ENCODE measurements at regions not wholly inside any gene's neighbourhood (a gene's known extent, or its start where the extent isn't known, plus 50 kb on each side); places are given as distances from the start of the nearest gene placed in this dataset.
A peak's percentile ranks its signal among the peaks of the same experiment; 100 is the strongest.
"Not testable (repeated sequence)": the region's sequence is repeated elsewhere in the genome, so short reads cannot be mapped to it uniquely, and the experiment has no call there.

DNA sequence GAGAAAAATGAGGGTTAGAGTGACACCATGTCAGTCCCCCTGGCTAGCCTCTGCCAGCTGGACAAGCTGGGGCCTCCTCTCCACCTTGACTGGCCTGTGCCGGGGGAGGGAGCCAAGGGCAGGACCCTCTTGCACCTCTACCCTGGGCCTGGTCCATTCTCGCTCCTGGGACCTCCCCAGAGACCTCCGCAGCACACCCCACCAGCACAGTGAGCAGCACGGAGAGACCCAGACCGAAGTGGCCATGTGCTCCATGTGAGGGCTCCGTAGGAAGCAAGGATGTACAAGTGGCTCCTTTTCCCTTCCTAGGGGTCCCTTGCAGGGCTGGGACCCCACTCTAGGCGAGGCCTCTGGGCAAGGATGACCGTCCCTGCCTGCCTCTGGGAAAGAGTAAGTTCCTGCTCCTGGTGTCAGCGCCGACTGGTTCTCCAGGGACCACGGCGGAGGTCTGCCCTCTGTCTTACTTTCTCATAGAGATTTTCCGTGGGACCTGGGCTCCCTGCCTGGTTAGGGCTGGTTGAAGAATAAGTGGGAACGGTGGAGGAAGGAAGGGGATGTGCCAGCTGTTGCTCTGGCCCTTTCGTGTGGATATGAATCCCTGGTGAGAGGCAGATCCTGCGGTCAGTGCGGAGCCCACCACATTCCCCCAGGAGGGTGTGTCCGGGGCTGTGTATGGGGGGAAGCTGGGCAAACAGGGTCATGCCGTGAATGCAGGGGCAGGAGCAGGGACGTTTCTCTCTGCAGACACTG is 124.2 kb downstream of the METRNL start:
- Histone ChIP-seq H3K36me3 (no peaks in the 10 kb centered on the region), H3K27me3 (no peaks in the 10 kb centered on the region), H3K4me3 (no peak overlapping the region), H3K9me3 (no peaks in the 10 kb centered on the region), H3K4me1 (peaks cover 58% of the 10 kb centered on the region), H3K27ac (peak overlapping the region; percentile 95)
- intact Hi-C loops (cut with DNase I): no loop called here
- TF ChIP-seq, protein P1, sequence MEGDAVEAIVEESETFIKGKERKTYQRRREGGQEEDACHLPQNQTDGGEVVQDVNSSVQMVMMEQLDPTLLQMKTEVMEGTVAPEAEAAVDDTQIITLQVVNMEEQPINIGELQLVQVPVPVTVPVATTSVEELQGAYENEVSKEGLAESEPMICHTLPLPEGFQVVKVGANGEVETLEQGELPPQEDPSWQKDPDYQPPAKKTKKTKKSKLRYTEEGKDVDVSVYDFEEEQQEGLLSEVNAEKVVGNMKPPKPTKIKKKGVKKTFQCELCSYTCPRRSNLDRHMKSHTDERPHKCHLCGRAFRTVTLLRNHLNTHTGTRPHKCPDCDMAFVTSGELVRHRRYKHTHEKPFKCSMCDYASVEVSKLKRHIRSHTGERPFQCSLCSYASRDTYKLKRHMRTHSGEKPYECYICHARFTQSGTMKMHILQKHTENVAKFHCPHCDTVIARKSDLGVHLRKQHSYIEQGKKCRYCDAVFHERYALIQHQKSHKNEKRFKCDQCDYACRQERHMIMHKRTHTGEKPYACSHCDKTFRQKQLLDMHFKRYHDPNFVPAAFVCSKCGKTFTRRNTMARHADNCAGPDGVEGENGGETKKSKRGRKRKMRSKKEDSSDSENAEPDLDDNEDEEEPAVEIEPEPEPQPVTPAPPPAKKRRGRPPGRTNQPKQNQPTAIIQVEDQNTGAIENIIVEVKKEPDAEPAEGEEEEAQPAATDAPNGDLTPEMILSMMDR (IDR thresholded peaks at IDR 0.05): no peak
- TF ChIP-seq POLR2AphosphoS5 (IDR thresholded peaks at IDR 0.05; ENCODE audit: insufficient read depth in 1 of 2, low read depth in 1 of 2) (peak in 1 of 2 donors; percentile 8), POLR2A (IDR thresholded peaks at IDR 0.05) (no peak)
- DNase-seq (ENCODE audit: extremely low spot score in 2 of 2): no peak

DNA sequence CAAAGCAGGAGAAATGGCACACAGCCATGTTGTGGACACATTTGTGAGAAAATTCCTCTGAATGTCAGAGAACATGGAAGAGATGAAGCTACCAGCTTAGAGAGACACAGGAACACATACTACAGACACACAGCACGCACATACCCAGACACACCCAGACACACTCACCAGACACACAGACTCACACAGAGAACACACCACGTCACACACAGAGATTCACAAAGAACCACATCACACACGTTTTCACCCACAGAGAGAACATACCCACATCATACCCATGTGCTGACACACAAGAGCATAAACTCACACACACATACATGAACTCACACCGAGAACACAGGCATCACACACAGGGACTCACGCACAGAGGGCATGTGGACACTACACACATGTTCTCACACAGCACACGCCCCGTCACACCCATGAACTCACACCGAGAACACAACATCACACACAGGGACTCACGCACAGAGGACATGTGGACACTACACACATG is 124.9 kb downstream of the METRNL start:
- no peaks in the 10 kb centered on the region for H3K36me3 ChIP-seq
- H3K4me1 ChIP-seq: peaks cover 52% of the 10 kb centered on the region
- TF ChIP-seq POLR2A (IDR thresholded peaks at IDR 0.05) (no peak), POLR2AphosphoS5 (IDR thresholded peaks at IDR 0.05; ENCODE audit: insufficient read depth in 1 of 2, low read depth in 1 of 2) (no peak)
- TF ChIP-seq, protein P1 (IDR thresholded peaks at IDR 0.05): no peak
- no peaks in the 10 kb centered on the region for H3K9me3 ChIP-seq
- no peaks in the 10 kb centered on the region for H3K27me3 ChIP-seq
- H3K27ac ChIP-seq: peak overlapping the region; percentile 95
- intact Hi-C loops (cut with DNase I): no loop called here
- H3K4me3 ChIP-seq: no peak overlapping the region
- DNase-seq (ENCODE audit: extremely low spot score in 2 of 2): no peak

DNA sequence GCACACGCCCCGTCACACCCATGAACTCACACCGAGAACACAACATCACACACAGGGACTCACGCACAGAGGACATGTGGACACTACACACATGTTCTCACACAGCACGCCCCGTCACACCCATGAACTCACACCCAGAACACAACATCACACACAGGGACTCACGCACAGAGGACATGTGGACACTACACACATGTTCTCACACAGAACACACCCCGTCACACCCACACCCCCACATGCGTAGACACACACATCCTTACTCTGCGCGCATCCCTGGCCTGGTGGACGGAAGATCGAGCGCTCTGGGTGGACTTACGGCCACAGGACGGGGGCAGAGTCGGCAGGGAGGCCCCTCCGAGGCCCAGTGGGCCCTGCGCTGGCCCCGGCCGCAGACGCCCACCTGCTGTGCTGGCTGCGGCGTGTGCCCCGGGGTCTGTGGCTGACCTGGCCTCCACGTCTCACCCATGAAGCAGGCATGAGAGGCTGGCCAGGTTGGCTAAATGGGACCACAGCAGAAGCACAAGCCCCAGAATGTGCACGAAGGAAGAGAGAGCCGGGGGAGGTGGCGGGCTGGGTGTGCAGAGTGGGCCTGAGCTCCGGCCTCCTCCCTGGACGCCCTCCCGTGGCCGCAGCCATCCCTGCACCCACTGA is 125.5 kb downstream of the METRNL start:
- DNase-seq (ENCODE audit: extremely low spot score in 2 of 2); H3K36me3 ChIP-seq; intact Hi-C loops (cut with DNase I); H3K4me3 ChIP-seq; H3K27me3 ChIP-seq; H3K9me3 ChIP-seq: not testable (repeated sequence)
- H3K27ac ChIP-seq: peak overlapping the region; percentile 95
- peaks cover 46% of the 10 kb centered on the region for H3K4me1 ChIP-seq

DNA sequence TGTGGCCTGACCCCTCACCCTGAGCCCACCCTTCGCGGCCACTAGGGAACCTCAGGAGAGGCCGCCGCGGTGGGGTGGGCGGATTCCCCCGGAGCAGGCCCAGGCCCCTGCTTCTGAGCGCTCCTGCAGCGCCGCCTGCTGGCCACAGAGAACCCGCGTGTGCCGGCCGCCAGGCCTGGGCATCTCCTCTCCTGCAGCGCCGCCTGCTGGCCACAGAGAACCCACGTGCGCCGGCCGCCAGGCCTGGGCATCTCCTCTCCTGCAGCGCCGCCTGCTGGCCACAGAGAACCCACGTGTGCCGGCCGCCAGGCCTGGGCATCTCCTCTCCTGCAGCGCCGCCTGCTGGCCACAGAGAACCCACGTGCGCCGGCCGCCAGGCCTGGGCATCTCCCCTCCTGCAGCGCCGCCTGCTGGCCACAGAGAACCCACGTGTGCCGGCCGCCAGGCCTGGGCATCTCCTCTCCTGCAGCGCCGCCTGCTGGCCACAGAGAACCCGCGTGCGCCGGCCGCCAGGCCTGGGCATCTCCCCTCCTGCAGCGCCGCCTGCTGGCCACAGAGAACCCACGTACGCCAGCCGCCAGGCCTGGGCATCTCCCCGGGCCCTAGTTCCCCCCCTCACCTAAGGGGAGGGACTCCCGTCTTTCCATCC is 126.1 kb downstream of the METRNL start:
- H3K9me3 ChIP-seq; DNase-seq (ENCODE audit: extremely low spot score in 2 of 2); H3K27me3 ChIP-seq; H3K36me3 ChIP-seq; H3K4me3 ChIP-seq; intact Hi-C loops (cut with DNase I); H3K27ac ChIP-seq: not testable (repeated sequence)
- H3K4me1 ChIP-seq: peaks cover 39% of the 10 kb centered on the region
- TF ChIP-seq, protein P1 (IDR thresholded peaks at IDR 0.05): peak; percentile 24 to 64 (median 40)

DNA sequence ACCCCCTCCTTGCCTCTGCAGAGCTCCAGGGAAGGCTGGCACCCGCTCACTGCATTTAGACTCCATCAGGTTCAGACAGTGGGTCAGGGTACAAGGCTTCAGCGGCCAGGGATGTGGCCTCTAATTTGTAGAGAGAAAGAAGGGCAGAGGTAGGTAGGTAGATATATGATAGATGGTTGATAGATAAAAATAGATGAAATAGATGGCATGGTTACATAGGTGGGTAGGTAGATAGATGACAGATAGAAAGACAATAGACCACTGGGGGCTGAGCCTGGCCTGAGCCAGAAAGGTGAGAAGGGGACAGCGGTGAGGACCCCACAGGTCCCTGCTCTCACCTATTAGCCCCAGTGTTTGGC is 126.6 kb downstream of the METRNL start:
- intact Hi-C loops (cut with DNase I); H3K27me3 ChIP-seq; DNase-seq (ENCODE audit: extremely low spot score in 2 of 2); H3K4me3 ChIP-seq; H3K36me3 ChIP-seq; H3K9me3 ChIP-seq; H3K27ac ChIP-seq: not testable (repeated sequence)
- TF ChIP-seq, protein P1 (IDR thresholded peaks at IDR 0.05): peak in 1 of 3 experiments; percentile 15
- H3K4me1 ChIP-seq: peaks cover 34% of the 10 kb centered on the region

DNA sequence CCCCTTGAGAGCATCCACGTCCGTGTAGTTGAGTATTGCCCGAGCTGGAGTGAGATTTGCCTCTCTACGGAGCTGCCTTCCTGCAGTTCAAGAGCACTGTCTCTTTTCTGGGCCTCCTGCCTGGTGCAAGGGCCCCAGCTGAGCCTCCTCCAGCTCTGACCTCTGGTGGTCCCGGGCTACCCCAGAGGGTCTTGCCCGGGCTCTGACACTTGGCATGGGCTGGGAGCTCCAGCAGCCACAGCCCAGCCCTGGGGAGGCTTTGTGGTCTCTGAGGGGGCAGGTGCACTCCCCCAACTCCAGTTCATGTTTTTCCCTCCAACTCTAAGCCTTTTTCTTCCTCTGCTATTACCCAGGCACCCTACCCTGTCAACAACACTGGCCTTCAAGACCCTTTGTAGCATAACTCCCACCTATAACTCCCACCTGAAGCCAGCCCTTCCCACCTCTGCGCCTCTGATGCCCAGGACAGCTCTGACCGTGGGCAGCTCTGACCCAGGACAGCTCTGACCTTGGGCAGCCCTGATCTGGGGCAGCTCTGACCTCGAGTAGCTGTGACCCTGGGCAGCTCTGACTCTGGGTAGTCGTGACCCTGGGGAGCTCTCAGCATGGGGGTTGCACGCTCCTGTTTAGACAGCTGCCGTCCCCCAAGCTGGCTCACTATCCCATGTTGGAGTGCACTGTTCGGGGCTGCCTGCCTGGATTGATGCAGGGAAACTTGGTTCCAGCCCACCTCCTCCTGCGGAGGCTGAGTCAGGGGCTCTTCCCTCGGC is 127.6 kb downstream of the METRNL start:
- H3K27me3 ChIP-seq; H3K9me3 ChIP-seq; intact Hi-C loops (cut with DNase I); H3K36me3 ChIP-seq; H3K4me3 ChIP-seq; DNase-seq (ENCODE audit: extremely low spot score in 2 of 2); H3K27ac ChIP-seq: not testable (repeated sequence)
- peaks cover 25% of the 10 kb centered on the region for H3K4me1 ChIP-seq

DNA sequence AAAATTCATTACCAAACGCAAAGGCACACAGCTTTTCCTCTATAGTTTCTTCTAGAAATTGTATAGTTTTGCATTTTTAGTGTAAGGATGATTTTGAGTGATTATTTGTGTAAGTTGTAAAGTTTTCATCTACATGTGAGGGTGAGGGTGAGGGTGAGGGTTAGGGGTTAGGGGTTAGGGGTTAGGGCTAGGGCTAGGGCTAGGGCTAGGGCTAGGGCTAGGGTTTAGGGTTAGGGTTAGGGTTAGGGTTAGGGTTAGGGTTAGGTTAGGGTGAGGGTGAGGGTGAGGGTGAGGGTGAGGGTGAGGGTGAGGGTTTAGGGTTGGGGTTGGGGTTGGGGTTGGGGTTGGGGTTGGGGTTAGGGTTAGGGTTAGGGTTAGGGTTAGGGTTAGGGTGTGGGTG is 167.6 kb downstream of the METRNL start:
- intact Hi-C loops (cut with DNase I); H3K4me3 ChIP-seq: not testable (repeated sequence)
- DNase-seq (ENCODE audit: extremely low spot score in 2 of 2): peak; percentile 96 to 98

More for the DNA sequence above, 167.6 kb downstream of the METRNL start:
- not testable (repeated sequence) for H3K36me3 ChIP-seq, H3K27ac ChIP-seq, H3K9me3 ChIP-seq, H3K27me3 ChIP-seq, H3K4me1 ChIP-seq

All from vagina (tissue), 2 donors.